ENCODE measurements at regions not wholly inside any gene's neighbourhood (a gene's known extent, or its start where the extent isn't known, plus 50 kb on each side); places are given as distances from the start of the nearest gene placed in this dataset.

DNA sequence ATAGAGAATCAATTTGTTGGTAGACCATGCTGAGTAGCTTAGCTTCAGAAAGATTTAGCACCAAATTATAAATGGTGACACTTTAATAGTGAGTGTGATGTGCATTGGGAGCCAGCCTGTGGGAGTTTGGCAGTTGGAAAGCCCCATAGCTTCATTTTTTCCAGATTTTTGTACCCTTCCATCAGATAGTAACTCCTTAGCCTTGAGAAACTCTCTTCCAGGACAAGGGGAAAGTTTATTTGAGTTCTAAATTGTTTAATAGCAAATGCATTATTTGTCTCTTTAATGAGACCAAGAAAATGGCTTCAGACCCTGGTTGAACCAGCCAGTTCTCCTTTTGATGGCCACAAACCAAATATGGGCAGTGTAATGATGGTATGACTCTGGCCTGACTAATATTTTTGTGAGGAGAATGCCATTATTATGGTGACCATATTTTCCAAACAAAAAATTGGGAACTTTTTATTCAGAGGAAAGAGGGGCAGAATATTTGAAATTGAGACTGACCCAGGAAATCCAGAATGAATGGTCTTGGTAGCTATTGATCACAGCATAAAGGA, 49.8 kb downstream of the PLCE1 start:
- peak; percentile 38 for DNase-seq (ENCODE audit: low read depth)
- no peak overlapping the region for H3K4me3 ChIP-seq (ENCODE audit: control insufficient read depth, low read depth, low read length)
- TF ChIP-seq, protein P1, sequence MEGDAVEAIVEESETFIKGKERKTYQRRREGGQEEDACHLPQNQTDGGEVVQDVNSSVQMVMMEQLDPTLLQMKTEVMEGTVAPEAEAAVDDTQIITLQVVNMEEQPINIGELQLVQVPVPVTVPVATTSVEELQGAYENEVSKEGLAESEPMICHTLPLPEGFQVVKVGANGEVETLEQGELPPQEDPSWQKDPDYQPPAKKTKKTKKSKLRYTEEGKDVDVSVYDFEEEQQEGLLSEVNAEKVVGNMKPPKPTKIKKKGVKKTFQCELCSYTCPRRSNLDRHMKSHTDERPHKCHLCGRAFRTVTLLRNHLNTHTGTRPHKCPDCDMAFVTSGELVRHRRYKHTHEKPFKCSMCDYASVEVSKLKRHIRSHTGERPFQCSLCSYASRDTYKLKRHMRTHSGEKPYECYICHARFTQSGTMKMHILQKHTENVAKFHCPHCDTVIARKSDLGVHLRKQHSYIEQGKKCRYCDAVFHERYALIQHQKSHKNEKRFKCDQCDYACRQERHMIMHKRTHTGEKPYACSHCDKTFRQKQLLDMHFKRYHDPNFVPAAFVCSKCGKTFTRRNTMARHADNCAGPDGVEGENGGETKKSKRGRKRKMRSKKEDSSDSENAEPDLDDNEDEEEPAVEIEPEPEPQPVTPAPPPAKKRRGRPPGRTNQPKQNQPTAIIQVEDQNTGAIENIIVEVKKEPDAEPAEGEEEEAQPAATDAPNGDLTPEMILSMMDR (conservative IDR thresholded peaks at IDR 0.05; ENCODE audit: control insufficient read depth, insufficient read depth, low read depth, low read length), result no peak

DNA sequence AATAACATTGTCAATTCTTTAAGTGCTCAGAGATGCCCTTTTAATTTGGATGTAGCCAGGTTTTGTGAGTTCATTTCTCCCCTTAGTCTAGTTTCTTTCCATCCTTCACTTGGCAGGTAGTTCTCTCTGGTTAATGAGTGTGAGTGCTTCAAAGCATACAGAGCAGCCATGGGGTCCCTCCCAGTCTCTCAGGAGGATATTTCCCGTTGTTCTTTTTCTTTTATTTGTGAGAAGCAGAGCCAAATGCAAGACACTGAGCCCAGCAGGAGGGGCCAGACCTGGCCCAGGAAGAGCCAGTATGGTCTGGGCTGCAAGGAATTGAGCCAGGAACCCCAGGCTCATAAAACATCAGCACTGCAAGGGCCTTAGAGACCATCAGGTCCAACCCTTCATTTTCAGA, 52.4 kb downstream of the PLCE1 start:
- TF ChIP-seq, protein P1 (conservative IDR thresholded peaks at IDR 0.05; ENCODE audit: control insufficient read depth, insufficient read depth, low read depth, low read length), result no peak
- DNase-seq (ENCODE audit: low read depth), result no peak

DNA sequence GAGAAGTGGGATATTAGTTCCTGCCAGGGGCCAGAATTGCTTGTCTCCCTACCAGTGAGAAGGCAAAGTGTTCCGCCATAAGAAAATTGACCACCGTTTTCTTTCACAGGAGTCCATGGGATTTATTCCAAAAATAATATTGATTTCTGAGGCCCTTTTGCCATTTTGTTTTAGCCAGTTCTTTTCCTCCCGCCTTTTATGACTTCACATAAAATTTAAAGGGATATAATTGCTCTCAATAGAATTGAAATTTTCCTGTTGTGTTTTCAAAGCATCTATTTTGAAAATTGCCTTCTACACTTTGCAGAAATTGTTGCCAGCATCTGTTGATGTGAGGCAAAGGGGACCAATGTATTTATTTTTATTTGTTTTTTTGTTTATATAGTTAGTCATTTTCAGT, 53.6 kb downstream of the PLCE1 start:
- H3K4me3 ChIP-seq (ENCODE audit: control insufficient read depth, low read depth, low read length), result no peak overlapping the region
- TF ChIP-seq, protein P1 (conservative IDR thresholded peaks at IDR 0.05; ENCODE audit: control insufficient read depth, insufficient read depth, low read depth, low read length), result no peak
- no peak for DNase-seq (ENCODE audit: low read depth)

More for the DNA sequence above, 52.4 kb downstream of the PLCE1 start:
- no peak overlapping the region for H3K4me3 ChIP-seq (ENCODE audit: control insufficient read depth, low read depth, low read length)

DNA sequence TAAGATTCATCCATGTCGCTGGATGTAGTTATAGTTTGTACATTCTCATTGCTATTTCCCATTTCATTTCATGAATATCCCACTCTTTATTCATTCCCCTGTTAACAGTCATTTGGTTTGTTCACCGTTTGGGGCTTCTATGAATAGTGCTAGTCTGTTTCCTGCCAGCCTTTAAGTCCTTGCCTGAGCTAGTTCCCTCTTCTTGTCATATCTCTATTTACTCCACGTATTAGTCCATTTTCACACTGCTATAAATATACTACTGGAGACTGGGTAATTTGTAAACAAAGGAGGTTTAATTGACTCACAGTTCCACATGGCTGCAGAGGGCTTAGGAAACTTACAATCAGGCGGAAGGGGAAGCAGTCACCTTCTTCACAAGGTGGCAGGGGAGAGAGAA, 56.2 kb downstream of the PLCE1 start:
- no peak overlapping the region for H3K4me3 ChIP-seq (ENCODE audit: control insufficient read depth, low read depth, low read length)
- DNase-seq (ENCODE audit: low read depth), result no peak
- TF ChIP-seq, protein P1 (conservative IDR thresholded peaks at IDR 0.05; ENCODE audit: control insufficient read depth, insufficient read depth, low read depth, low read length), result no peak

DNA sequence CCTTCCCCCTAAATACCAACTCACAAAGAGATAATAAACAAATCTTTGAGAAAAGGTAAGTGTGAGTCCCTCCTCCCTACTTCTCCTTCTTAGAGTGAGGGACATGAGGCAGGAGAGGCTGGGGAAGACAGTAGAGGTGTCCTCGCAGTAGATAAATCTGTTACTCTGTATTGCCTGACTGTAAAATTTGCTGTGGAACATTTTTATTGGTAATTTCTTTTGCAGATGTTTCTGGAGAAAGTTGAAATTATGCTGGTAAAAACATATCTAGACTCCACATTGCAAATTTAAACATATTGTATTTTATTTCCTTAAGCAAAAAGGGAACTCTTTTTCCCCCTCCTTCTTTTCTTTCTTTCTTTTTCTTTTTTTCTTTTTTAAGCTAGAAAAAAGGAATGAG, 58.5 kb downstream of the PLCE1 start:
- no peak overlapping the region for H3K4me3 ChIP-seq (ENCODE audit: control insufficient read depth, low read depth, low read length)
- DNase-seq (ENCODE audit: low read depth), result no peak
- TF ChIP-seq, protein P1 (conservative IDR thresholded peaks at IDR 0.05; ENCODE audit: control insufficient read depth, insufficient read depth, low read depth, low read length), result no peak

DNA sequence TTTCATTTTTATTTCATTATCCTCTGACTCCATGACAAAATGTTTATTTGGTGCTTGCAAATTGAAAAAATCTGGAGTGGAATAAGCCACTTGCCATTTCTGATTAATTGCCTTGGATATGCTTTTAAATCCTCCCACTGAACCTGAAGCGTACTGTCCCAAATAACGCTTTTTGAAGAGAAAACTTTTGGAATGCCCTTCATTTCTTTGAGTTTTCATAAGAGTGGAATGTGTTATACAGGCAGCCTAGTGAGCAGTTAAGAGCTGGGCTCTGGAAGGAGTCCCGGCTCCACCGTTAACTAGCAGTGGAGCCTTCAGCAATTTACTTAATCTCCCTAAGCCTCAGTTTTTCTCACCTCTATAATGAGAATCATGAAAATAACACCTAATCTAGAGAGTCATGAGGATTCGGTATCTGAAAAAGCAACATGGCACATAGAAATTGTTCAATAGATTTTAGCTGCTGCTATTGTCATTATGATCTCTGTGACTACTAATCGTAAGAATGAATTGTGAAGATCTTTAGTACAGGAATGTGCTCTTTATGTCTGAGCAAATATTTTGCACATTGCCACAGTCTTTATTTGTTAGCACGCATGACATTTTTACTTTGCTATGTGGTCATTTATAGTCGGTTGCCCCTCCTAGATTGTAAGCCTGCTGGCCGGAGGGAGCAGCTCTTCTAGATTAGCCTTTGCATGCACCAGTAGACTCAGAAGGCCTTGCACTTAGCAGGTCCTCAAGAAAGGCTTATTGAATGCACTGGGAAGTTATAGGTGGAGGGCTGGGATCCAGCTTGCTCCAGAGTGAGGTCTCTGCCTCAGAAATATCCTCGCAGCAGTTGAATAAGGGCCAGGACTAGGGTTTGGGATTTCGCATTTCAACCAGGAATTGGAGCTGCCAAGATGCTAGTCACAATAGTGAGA, 59.4 kb downstream of the PLCE1 start:
- DNase-seq (ENCODE audit: low read depth), result no peak
- TF ChIP-seq, protein P1 (conservative IDR thresholded peaks at IDR 0.05; ENCODE audit: control insufficient read depth, insufficient read depth, low read depth, low read length), result no peak
- no peak overlapping the region for H3K4me3 ChIP-seq (ENCODE audit: control insufficient read depth, low read depth, low read length)
